Activated CD8-positive, alpha-beta T cell treated with anti-CD3 and anti-CD28 coated beads for 36 hours (primary cell): ENCODE measurements at regions not wholly inside any gene's neighbourhood (a gene's known extent, or its start where the extent isn't known, plus 50 kb on each side); places are given as distances from the start of the nearest gene placed in this dataset.

Experiments used
- ATAC-seq: fragments of 200-7000 bp; cut with Tn5 transposase; one replicate; pipeline ENCODE4 v1.10.0; 2021; ENCODE audit warnings: mild to moderate bottlenecking, moderate library complexity
- CTCF ChIA-PET: fragments of 350-600 bp; sonication (Branson Sonifier 250); formaldehyde crosslinking; loops from one replicate; lab custom pipeline; 2021; ENCODE audit warnings: antibody characterized with exemption; lab: Charles Lee
- POLR2A ChIA-PET: fragments of 350-600 bp; sonication (Branson Sonifier 250); formaldehyde crosslinking; loops from one replicate; lab custom pipeline; 2021; ENCODE audit warnings: antibody characterized with exemption; lab: Charles Lee
- DNase-seq: peaks from one replicate; pipeline ENCODE4 v3.0.0-alpha.2; 2020
- H3K27ac Mint-ChIP-seq: one replicate; pipeline ENCODE4 v1.8.0; 2021; ENCODE audit warnings: mild to moderate bottlenecking, mixed read lengths
- H3K27me3 Mint-ChIP-seq: one replicate; pipeline ENCODE4 v1.8.0; 2021; ENCODE audit warnings: mixed read lengths
- H3K36me3 Mint-ChIP-seq: one replicate; pipeline ENCODE4 v1.8.0; 2021; ENCODE audit warnings: low read depth, mixed read lengths
- H3K4me1 Mint-ChIP-seq: one replicate; pipeline ENCODE4 v1.8.0; 2021; ENCODE audit warnings: low read depth, mixed read lengths
- H3K4me3 Mint-ChIP-seq: one replicate; pipeline ENCODE4 v1.8.0; 2021; ENCODE audit warnings: mild to moderate bottlenecking, moderate library complexity, mixed read lengths
- H3K9me3 Mint-ChIP-seq: one replicate; pipeline ENCODE4 v1.8.0; 2021; ENCODE audit warnings: mixed read lengths
- CTCF ChIP-seq: fragments of 200-600 bp; IDR thresholded peaks from one replicate; pipeline ENCODE4 v1.8.0; 2022; ENCODE audit warnings: antibody characterized with exemption, mild to moderate bottlenecking
- intact Hi-C: fragments of 100-400 bp; cut with micrococcal nuclease; formaldehyde crosslinking; loops from one replicate; pipeline ENCODE4 v1.10.0; 2022

GRCh38 chr2:59389240-59389639 is 1148.1 kb upstream of the FANCL start:
- Mint-ChIP-seq H3K9me3 (no peaks in the 10 kb centered on the region), H3K4me3 (no peak overlapping the region), H3K27me3 (no peaks in the 10 kb centered on the region), H3K36me3 (no peaks in the 10 kb centered on the region), H3K4me1 (no peaks in the 10 kb centered on the region), H3K27ac (no peak overlapping the region)
- no peak for TF ChIP-seq CTCF
- ChIA-PET POLR2A (no interaction called here), CTCF (no interaction called here)
- ATAC-seq, result no peak
- intact Hi-C loops, result no loop called here
- no peak for DNase-seq

- POLR2A ChIA-PET, result no interaction called here
- CTCF ChIA-PET, result no interaction called here
- Mint-ChIP-seq H3K4me3 (no peak overlapping the region), H3K4me1 (no peaks in the 10 kb centered on the region), H3K27me3 (no peaks in the 10 kb centered on the region), H3K9me3 (no peaks in the 10 kb centered on the region), H3K36me3 (no peaks in the 10 kb centered on the region), H3K27ac (no peak overlapping the region)
- intact Hi-C loops, result no loop called here
- TF ChIP-seq CTCF, result no peak
- ATAC-seq (no peak), DNase-seq (no peak)
Observed at GRCh38 chr2:59385971-59386370, 1144.8 kb upstream of the FANCL start.

GRCh38 chr2:59383473-59383872 is 1142.3 kb upstream of the FANCL start:
- DNase-seq (no peak), ATAC-seq (no peak)
- Mint-ChIP-seq H3K4me1 (no peaks in the 10 kb centered on the region), H3K27ac (no peak overlapping the region), H3K36me3 (no peaks in the 10 kb centered on the region), H3K27me3 (no peaks in the 10 kb centered on the region), H3K9me3 (peaks cover 2% of the 10 kb centered on the region), H3K4me3 (no peak overlapping the region)
- CTCF ChIA-PET, result no interaction called here
- POLR2A ChIA-PET, result no interaction called here
- TF ChIP-seq CTCF, result no peak
- intact Hi-C loops, result no loop called here

GRCh38 chr2:59378127-59378526 is 1137.0 kb upstream of the FANCL start:
- Mint-ChIP-seq H3K4me1 (no peaks in the 10 kb centered on the region), H3K4me3 (no peak overlapping the region), H3K27ac (no peak overlapping the region), H3K27me3 (no peaks in the 10 kb centered on the region), H3K36me3 (no peaks in the 10 kb centered on the region), H3K9me3 (peaks cover 2% of the 10 kb centered on the region)
- intact Hi-C loops, result no loop called here
- DNase-seq (no peak), ATAC-seq (no peak)
- POLR2A ChIA-PET, result no interaction called here
- CTCF ChIA-PET, result no interaction called here
- no peak for TF ChIP-seq CTCF

GRCh38 chr2:59366288-59366687 is 1125.2 kb upstream of the FANCL start:
- no peak for ATAC-seq
- H3K9me3 Mint-ChIP-seq, result no peaks in the 10 kb centered on the region
- H3K27me3 Mint-ChIP-seq, result peaks cover 3% of the 10 kb centered on the region
- intact Hi-C loops, result no loop called here
- no peak for DNase-seq
- no peak for TF ChIP-seq CTCF
- CTCF ChIA-PET, result no interaction called here
- no peaks in the 10 kb centered on the region for H3K4me1 Mint-ChIP-seq
- POLR2A ChIA-PET, result no interaction called here
- H3K36me3 Mint-ChIP-seq, result no peaks in the 10 kb centered on the region
- no peak overlapping the region for H3K4me3 Mint-ChIP-seq
- H3K27ac Mint-ChIP-seq, result no peak overlapping the region
